Mucosa of descending colon (tissue), 3 donors: ENCODE measurements at regions not wholly inside any gene's neighbourhood (a gene's known extent, or its start where the extent isn't known, plus 50 kb on each side); places are given as distances from the start of the nearest gene placed in this dataset.
"Not testable (repeated sequence)": the region's sequence is repeated elsewhere in the genome, so short reads cannot be mapped to it uniquely, and the experiment has no call there.

Experiments used
- ATAC-seq: fragments of 200-7000 bp; cut with Tn5 transposase; one replicate; pipeline ENCODE4 v1.9.1; 2020; ENCODE audit warnings: mild to moderate bottlenecking, moderate library complexity
- DNase-seq, 3 donors: peaks; one replicate each; pipeline ENCODE4 v3.0.0-alpha.2; 2020
- H3K36me3 ChIP-seq: fragments of 200-600 bp; one replicate; pipeline ENCODE4 v1.8.0; 2021; ENCODE audit warnings: low read depth, mild to moderate bottlenecking
- H3K4me1 ChIP-seq: fragments of 200-600 bp; one replicate; pipeline ENCODE4 v1.8.0; 2021; ENCODE audit warnings: low read depth, mild to moderate bottlenecking
- H3K4me3 ChIP-seq: fragments of 200-600 bp; one replicate; pipeline ENCODE4 v1.8.0; 2021; ENCODE audit warnings: mild to moderate bottlenecking
- H3K9me3 ChIP-seq: fragments of 200-600 bp; one replicate; pipeline ENCODE4 v1.8.0; 2021; ENCODE audit warnings: mild to moderate bottlenecking
- CTCF ChIP-seq: fragments of 200-600 bp; IDR thresholded peaks from one replicate; pipeline ENCODE4 v1.8.0; 2022; ENCODE audit warnings: antibody characterized with exemption, mild to moderate bottlenecking
- intact Hi-C, 2 donors: fragments of 100-400 bp; cut with DNase I in 1 of 2; cut with micrococcal nuclease in 1 of 2; formaldehyde crosslinking; loops; one replicate each; pipeline versions ENCODE4 v1.11.0 to v1.11.1; 2022; cut with DNase I, micrococcal nuclease
- donor health status: DM: no; HTN: no; CAD: no; lungs with moderate emphysema.
- donor health status: DM: no; HTN: no; CAD: no.
- donor health status: DM: no; HTN: yes; CAD: no.

- H3K4me1 ChIP-seq = no peaks in the 10 kb centered on the region
- ATAC-seq (no peak), DNase-seq (no peak)
- H3K36me3 ChIP-seq = no peaks in the 10 kb centered on the region
- intact Hi-C loops = no loop called here
- peaks cover 24% of the 10 kb centered on the region for H3K9me3 ChIP-seq
- H3K4me3 ChIP-seq = no peak overlapping the region
- TF ChIP-seq CTCF = no peak
These were observed 543.4 kb downstream of the RPL10L start for GRCh38 chr14:46108228-46108627.

GRCh38 chr14:46100901-46101300, 550.7 kb downstream of the RPL10L start:
- intact Hi-C loops, ATAC-seq, DNase-seq, H3K9me3 ChIP-seq, H3K4me3 ChIP-seq, H3K36me3 ChIP-seq, H3K4me1 ChIP-seq: not testable (repeated sequence)

GRCh38 chr14:46091819-46092218, 559.8 kb downstream of the RPL10L start:
- DNase-seq (no peak), ATAC-seq (no peak)
- intact Hi-C loops = no loop called here
- no peaks in the 10 kb centered on the region for H3K9me3 ChIP-seq
- H3K4me1 ChIP-seq = no peaks in the 10 kb centered on the region
- H3K4me3 ChIP-seq = no peak overlapping the region
- no peaks in the 10 kb centered on the region for H3K36me3 ChIP-seq
- no peak for TF ChIP-seq CTCF

GRCh38 chr14:46087604-46088003, 564.0 kb downstream of the RPL10L start:
- DNase-seq = no peak
- intact Hi-C loops = no loop called here
- H3K36me3 ChIP-seq = no peaks in the 10 kb centered on the region
- H3K9me3 ChIP-seq = peaks cover 2% of the 10 kb centered on the region
- no peak overlapping the region for H3K4me3 ChIP-seq
- no peaks in the 10 kb centered on the region for H3K4me1 ChIP-seq
- no peak for TF ChIP-seq CTCF
- ATAC-seq = no peak

- H3K36me3 ChIP-seq = no peaks in the 10 kb centered on the region
- no peaks in the 10 kb centered on the region for H3K9me3 ChIP-seq
- intact Hi-C loops = no loop called here
- no peak for DNase-seq
- TF ChIP-seq CTCF = no peak
- no peaks in the 10 kb centered on the region for H3K4me1 ChIP-seq
- H3K4me3 ChIP-seq = no peak overlapping the region
- ATAC-seq = no peak
These were observed 577.5 kb downstream of the RPL10L start for GRCh38 chr14:46074061-46074460.

- ATAC-seq (no peak), DNase-seq (no peak)
- Histone ChIP-seq H3K4me1 (no peaks in the 10 kb centered on the region), H3K4me3 (no peak overlapping the region), H3K9me3 (no peaks in the 10 kb centered on the region), H3K36me3 (no peaks in the 10 kb centered on the region)
- intact Hi-C loops = no loop called here
- no peak for TF ChIP-seq CTCF
These were observed 587.7 kb downstream of the RPL10L start for GRCh38 chr14:46063872-46064271.
